ENCODE measurements at regions not wholly inside any gene's neighbourhood (a gene's known extent, or its start where the extent isn't known, plus 50 kb on each side); places are given as distances from the start of the nearest gene placed in this dataset.

DNA sequence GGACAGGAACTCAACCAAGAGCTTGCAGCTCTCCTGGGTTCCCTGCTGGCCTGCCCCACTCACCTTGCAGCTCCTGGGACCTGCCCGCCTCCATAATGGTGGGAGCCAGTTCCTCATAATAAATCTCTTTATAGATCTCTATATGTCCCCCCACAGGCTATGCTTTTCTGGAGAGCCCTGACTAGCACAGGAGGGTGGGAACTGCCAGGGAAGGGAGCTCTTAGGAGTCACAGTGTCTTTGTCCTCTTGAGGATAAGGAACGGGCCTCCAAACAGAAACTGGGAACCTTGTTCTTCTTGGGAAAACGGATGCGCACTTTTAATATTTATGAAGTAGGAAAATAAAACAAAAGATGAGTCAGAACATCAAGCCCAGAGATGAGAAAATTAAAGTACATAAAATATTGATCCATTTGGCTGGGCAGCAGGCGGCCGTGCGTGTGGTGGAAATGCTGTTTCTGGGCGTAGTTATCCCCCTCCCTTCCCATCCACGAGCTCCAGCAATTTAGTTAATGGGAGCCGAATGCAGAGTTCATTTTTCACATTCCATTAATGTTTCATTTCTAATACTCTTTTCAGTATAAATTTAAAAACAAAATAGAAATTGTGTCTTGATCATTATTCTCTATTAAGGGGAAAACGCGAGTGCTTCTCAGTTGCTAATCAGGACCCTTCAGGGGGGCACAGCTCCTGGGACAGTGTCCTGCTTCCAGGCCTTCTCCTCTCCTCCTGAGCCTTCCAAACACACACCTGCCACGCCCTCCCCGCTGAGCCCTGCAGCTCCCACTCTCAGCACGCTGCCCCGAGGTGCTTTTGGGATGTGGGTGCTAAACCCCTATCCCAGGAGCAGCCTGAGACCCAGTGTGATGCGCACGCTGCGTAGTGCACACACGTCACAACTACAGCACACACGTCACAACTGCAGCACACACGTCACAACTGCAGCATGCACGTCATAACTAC lies 323.3 kb upstream of the AJAP1 start:
- no peak overlapping the region for H4K91ac ChIP-seq (ENCODE audit: low read depth, low read length)
- no CpG with 5 or more reads among the region's 23 CpGs for WGBS (ENCODE audit: extremely low coverage, insufficient coverage, insufficient read length)

GRCh38 chr1:4331767-4332163 lies 322.6 kb upstream of the AJAP1 start:
- H3K9ac ChIP-seq (ENCODE audit: low read length) = no peak overlapping the region

More for the DNA sequence above, 323.3 kb upstream of the AJAP1 start:
- Histone ChIP-seq H3K9ac (ENCODE audit: low read length) (no peak overlapping the region), H3K23ac (ENCODE audit: low read length) (no peak overlapping the region), H3K14ac (ENCODE audit: low read length) (no peak overlapping the region), H3K79me2 (ENCODE audit: control insufficient read depth, insufficient read depth, low read length, poor library complexity) (no peaks in the 10 kb centered on the region), H3K27me3 (ENCODE audit: insufficient read depth, low read length) (no peaks in the 10 kb centered on the region), H2BK5ac (ENCODE audit: low read depth, low read length, poor library complexity) (no peak overlapping the region), H3K9me3 (ENCODE audit: insufficient read depth, low read depth, low read length) (peaks cover 30% of the 10 kb centered on the region), H2BK120ac (ENCODE audit: insufficient read depth, low read length, poor library complexity) (no peak overlapping the region), H2BK12ac (ENCODE audit: low read length) (no peak overlapping the region), H3K27ac (ENCODE audit: low read depth, low read length) (no peak overlapping the region), H3K4me1 (ENCODE audit: control insufficient read depth in 1 of 2, insufficient read depth in 2 of 2, low read length in 2 of 2) (no peaks in the 10 kb centered on the region), H4K8ac (ENCODE audit: low read depth, low read length) (no peak overlapping the region), H3K4me3 (ENCODE audit: low read depth, low read length) (no peak overlapping the region), H3K79me1 (ENCODE audit: low read length) (no peaks in the 10 kb centered on the region), H3K18ac (ENCODE audit: low read length) (no peak overlapping the region), H3K4me2 (ENCODE audit: low read length) (no peak overlapping the region), H2AFZ (ENCODE audit: insufficient read depth, low read length, poor library complexity) (no peak overlapping the region), H3K36me3 (ENCODE audit: control insufficient read depth in 1 of 2, insufficient read depth in 2 of 2, low read length in 2 of 2) (no peaks in the 10 kb centered on the region), H4K12ac (ENCODE audit: low read depth, low read length) (no peak overlapping the region), H3K4ac (ENCODE audit: low read depth, low read length) (no peak overlapping the region), H2AK5ac (ENCODE audit: low read length) (no peak overlapping the region)
- no peak for DNase-seq

GRCh38 chr1:4336507-4336906 lies 317.9 kb upstream of the AJAP1 start:
- no CpG with 5 or more reads among the region's 3 CpGs for WGBS (ENCODE audit: extremely low coverage, insufficient coverage, insufficient read length)
- Histone ChIP-seq H3K4me2 (ENCODE audit: low read length) (no peak overlapping the region), H3K79me1 (ENCODE audit: low read length) (no peaks in the 10 kb centered on the region), H2AK5ac (ENCODE audit: low read length) (no peak overlapping the region), H3K27ac (ENCODE audit: low read depth, low read length) (no peak overlapping the region), H4K12ac (ENCODE audit: low read depth, low read length) (no peak overlapping the region), H2BK120ac (ENCODE audit: insufficient read depth, low read length, poor library complexity) (no peak overlapping the region), H3K79me2 (ENCODE audit: control insufficient read depth, insufficient read depth, low read length, poor library complexity) (no peaks in the 10 kb centered on the region), H4K8ac (ENCODE audit: low read depth, low read length) (no peak overlapping the region), H3K4me1 (ENCODE audit: control insufficient read depth in 1 of 2, insufficient read depth in 2 of 2, low read length in 2 of 2) (no peaks in the 10 kb centered on the region), H3K4ac (ENCODE audit: low read depth, low read length) (no peak overlapping the region), H3K14ac (ENCODE audit: low read length) (no peak overlapping the region), H2BK5ac (ENCODE audit: low read depth, low read length, poor library complexity) (no peak overlapping the region), H2BK12ac (ENCODE audit: low read length) (no peak overlapping the region), H3K27me3 (ENCODE audit: insufficient read depth, low read length) (no peaks in the 10 kb centered on the region), H3K23ac (ENCODE audit: low read length) (no peak overlapping the region), H3K4me3 (ENCODE audit: low read depth, low read length) (no peak overlapping the region), H4K91ac (ENCODE audit: low read depth, low read length) (no peak overlapping the region), H3K9me3 (ENCODE audit: insufficient read depth, low read depth, low read length) (peaks cover 42% of the 10 kb centered on the region), H3K36me3 (ENCODE audit: control insufficient read depth in 1 of 2, insufficient read depth in 2 of 2, low read length in 2 of 2) (no peaks in the 10 kb centered on the region), H3K9ac (ENCODE audit: low read length) (no peak overlapping the region), H3K18ac (ENCODE audit: low read length) (no peak overlapping the region), H2AFZ (ENCODE audit: insufficient read depth, low read length, poor library complexity) (no peak overlapping the region)
- no peak for DNase-seq

More at GRCh38 chr1:4331767-4332163, 322.6 kb upstream of the AJAP1 start:
- Histone ChIP-seq H3K9me3 (ENCODE audit: insufficient read depth, low read depth, low read length) (peaks cover 30% of the 10 kb centered on the region), H2BK120ac (ENCODE audit: insufficient read depth, low read length, poor library complexity) (no peak overlapping the region), H3K4me1 (ENCODE audit: control insufficient read depth in 1 of 2, insufficient read depth in 2 of 2, low read length in 2 of 2) (no peaks in the 10 kb centered on the region), H3K14ac (ENCODE audit: low read length) (no peak overlapping the region), H3K27ac (ENCODE audit: low read depth, low read length) (no peak overlapping the region), H3K4me3 (ENCODE audit: low read depth, low read length) (no peak overlapping the region), H3K4ac (ENCODE audit: low read depth, low read length) (no peak overlapping the region), H2BK12ac (ENCODE audit: low read length) (no peak overlapping the region), H3K18ac (ENCODE audit: low read length) (no peak overlapping the region), H2AFZ (ENCODE audit: insufficient read depth, low read length, poor library complexity) (no peak overlapping the region), H3K36me3 (ENCODE audit: control insufficient read depth in 1 of 2, insufficient read depth in 2 of 2, low read length in 2 of 2) (no peaks in the 10 kb centered on the region), H3K27me3 (ENCODE audit: insufficient read depth, low read length) (no peaks in the 10 kb centered on the region), H4K12ac (ENCODE audit: low read depth, low read length) (no peak overlapping the region), H3K23ac (ENCODE audit: low read length) (no peak overlapping the region), H4K91ac (ENCODE audit: low read depth, low read length) (no peak overlapping the region), H2AK5ac (ENCODE audit: low read length) (no peak overlapping the region), H3K4me2 (ENCODE audit: low read length) (no peak overlapping the region), H3K79me2 (ENCODE audit: control insufficient read depth, insufficient read depth, low read length, poor library complexity) (no peaks in the 10 kb centered on the region), H3K79me1 (ENCODE audit: low read length) (no peaks in the 10 kb centered on the region), H4K8ac (ENCODE audit: low read depth, low read length) (no peak overlapping the region), H2BK5ac (ENCODE audit: low read depth, low read length, poor library complexity) (no peak overlapping the region)
- no CpG with 5 or more reads among the region's 20 CpGs for WGBS (ENCODE audit: extremely low coverage, insufficient coverage, insufficient read length)
- no peak for DNase-seq

GRCh38 chr1:4341421-4341820 lies 313.0 kb upstream of the AJAP1 start:
- Histone ChIP-seq H3K4ac (ENCODE audit: low read depth, low read length) (no peak overlapping the region), H3K14ac (ENCODE audit: low read length) (no peak overlapping the region), H2AFZ (ENCODE audit: insufficient read depth, low read length, poor library complexity) (no peak overlapping the region), H3K4me2 (ENCODE audit: low read length) (no peak overlapping the region), H3K23ac (ENCODE audit: low read length) (no peak overlapping the region), H2BK5ac (ENCODE audit: low read depth, low read length, poor library complexity) (no peak overlapping the region), H3K18ac (ENCODE audit: low read length) (no peak overlapping the region), H4K8ac (ENCODE audit: low read depth, low read length) (no peak overlapping the region), H2BK120ac (ENCODE audit: insufficient read depth, low read length, poor library complexity) (no peak overlapping the region), H3K9me3 (ENCODE audit: insufficient read depth, low read depth, low read length) (peaks cover 42% of the 10 kb centered on the region), H3K79me1 (ENCODE audit: low read length) (no peaks in the 10 kb centered on the region), H3K4me3 (ENCODE audit: low read depth, low read length) (no peak overlapping the region), H4K12ac (ENCODE audit: low read depth, low read length) (no peak overlapping the region), H3K27ac (ENCODE audit: low read depth, low read length) (no peak overlapping the region), H3K4me1 (ENCODE audit: control insufficient read depth in 1 of 2, insufficient read depth in 2 of 2, low read length in 2 of 2) (no peaks in the 10 kb centered on the region), H3K27me3 (ENCODE audit: insufficient read depth, low read length) (no peaks in the 10 kb centered on the region), H3K79me2 (ENCODE audit: control insufficient read depth, insufficient read depth, low read length, poor library complexity) (no peaks in the 10 kb centered on the region), H4K91ac (ENCODE audit: low read depth, low read length) (no peak overlapping the region), H2BK12ac (ENCODE audit: low read length) (no peak overlapping the region), H2AK5ac (ENCODE audit: low read length) (no peak overlapping the region), H3K36me3 (ENCODE audit: control insufficient read depth in 1 of 2, insufficient read depth in 2 of 2, low read length in 2 of 2) (no peaks in the 10 kb centered on the region), H3K9ac (ENCODE audit: low read length) (no peak overlapping the region)
- DNase-seq = no peak
- WGBS (ENCODE audit: extremely low coverage, insufficient coverage, insufficient read length) = no CpG with 5 or more reads among the region's 8 CpGs

Data from trophoblast cell (in vitro differentiated cells and primary cell).